ENCODE measurements at regions not wholly inside any gene's neighbourhood (a gene's known extent, or its start where the extent isn't known, plus 50 kb on each side); places are given as distances from the start of the nearest gene placed in this dataset.

DNA sequence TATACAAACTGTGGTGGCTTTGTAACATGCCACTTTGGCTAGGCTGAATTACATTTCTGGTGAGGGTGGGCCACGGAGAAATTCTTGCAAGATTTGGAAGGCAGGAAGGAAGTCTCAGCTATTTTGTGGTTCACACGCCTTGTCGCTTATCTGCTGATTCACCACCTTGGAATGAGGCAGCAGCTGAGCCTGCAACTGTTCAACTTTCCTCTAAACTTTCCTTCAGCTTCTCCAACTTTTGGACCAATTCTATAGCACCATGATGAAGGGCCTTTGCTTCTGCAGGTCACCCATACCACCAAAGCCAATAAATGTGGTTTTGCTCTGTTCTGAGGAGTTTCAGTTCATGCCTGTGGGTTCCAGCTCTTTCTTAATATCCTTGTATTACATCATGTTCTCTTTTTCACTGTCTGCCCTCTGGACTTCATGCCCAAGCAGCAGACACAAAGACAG lies 337.6 kb upstream of the SNX7 start:
- H3K79me2 ChIP-seq (ENCODE audit: control insufficient read depth, low read length): no peaks in the 10 kb centered on the region
- no peaks in the 10 kb centered on the region for H3F3A ChIP-seq (ENCODE audit: control insufficient read depth, insufficient read depth)
- no peaks in the 10 kb centered on the region for H3K27me3 ChIP-seq (ENCODE audit: control insufficient read depth, low read length)
- H3K27ac ChIP-seq (ENCODE audit: low read depth, low read length): no peak overlapping the region
- TF ChIP-seq, protein P1, sequence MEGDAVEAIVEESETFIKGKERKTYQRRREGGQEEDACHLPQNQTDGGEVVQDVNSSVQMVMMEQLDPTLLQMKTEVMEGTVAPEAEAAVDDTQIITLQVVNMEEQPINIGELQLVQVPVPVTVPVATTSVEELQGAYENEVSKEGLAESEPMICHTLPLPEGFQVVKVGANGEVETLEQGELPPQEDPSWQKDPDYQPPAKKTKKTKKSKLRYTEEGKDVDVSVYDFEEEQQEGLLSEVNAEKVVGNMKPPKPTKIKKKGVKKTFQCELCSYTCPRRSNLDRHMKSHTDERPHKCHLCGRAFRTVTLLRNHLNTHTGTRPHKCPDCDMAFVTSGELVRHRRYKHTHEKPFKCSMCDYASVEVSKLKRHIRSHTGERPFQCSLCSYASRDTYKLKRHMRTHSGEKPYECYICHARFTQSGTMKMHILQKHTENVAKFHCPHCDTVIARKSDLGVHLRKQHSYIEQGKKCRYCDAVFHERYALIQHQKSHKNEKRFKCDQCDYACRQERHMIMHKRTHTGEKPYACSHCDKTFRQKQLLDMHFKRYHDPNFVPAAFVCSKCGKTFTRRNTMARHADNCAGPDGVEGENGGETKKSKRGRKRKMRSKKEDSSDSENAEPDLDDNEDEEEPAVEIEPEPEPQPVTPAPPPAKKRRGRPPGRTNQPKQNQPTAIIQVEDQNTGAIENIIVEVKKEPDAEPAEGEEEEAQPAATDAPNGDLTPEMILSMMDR (IDR thresholded peaks at IDR 0.05; ENCODE audit: low read depth, low read length, poor library complexity, severe bottlenecking): no peak
- TF ChIP-seq EZH2phosphoT487 (IDR thresholded peaks at IDR 0.05; ENCODE audit: borderline replicate concordance, low read length): no peak
- no peaks in the 10 kb centered on the region for H4K20me1 ChIP-seq (ENCODE audit: control insufficient read depth, insufficient read depth, low read depth, low read length)
- H3K4me2 ChIP-seq (ENCODE audit: low read length): no peak overlapping the region
- H3K9me2 ChIP-seq (replicated peaks; ENCODE audit: control insufficient read depth, low read length): no peaks in the 10 kb centered on the region
- H3K4me1 ChIP-seq (ENCODE audit: control insufficient read depth, low read length): no peaks in the 10 kb centered on the region
- no peak overlapping the region for H3K4me3 ChIP-seq (ENCODE audit: low read length)
- H3K36me3 ChIP-seq (ENCODE audit: control insufficient read depth, low read length): no peaks in the 10 kb centered on the region
- no peaks in the 10 kb centered on the region for H3K9me3 ChIP-seq (ENCODE audit: control insufficient read depth, insufficient read depth, low read length)

DNA sequence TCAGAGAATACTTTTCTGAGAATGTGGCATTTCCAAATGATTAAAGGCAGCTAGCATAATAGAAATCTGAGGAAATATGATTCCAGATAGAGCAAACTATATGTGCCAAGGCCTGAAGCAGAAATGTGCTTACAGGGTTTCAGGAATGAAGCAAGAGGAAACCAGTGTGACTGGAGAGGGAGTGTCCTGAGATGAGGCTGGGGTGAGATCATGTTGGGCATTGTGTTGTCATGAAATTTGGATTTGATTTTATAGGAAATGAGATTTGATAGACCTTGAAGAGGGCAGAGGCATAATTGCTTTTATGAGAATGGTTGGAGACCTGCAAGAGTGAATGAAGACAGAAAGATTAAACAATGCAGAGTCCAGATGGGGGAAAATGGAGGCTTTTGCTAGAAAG lies 338.1 kb upstream of the SNX7 start:
- Histone ChIP-seq H3K9me3 (ENCODE audit: control insufficient read depth, insufficient read depth, low read length) (no peaks in the 10 kb centered on the region), H3K36me3 (ENCODE audit: control insufficient read depth, low read length) (no peaks in the 10 kb centered on the region), H3K9me2 (replicated peaks; ENCODE audit: control insufficient read depth, low read length) (no peaks in the 10 kb centered on the region), H3K4me1 (ENCODE audit: control insufficient read depth, low read length) (no peaks in the 10 kb centered on the region), H3K79me2 (ENCODE audit: control insufficient read depth, low read length) (no peaks in the 10 kb centered on the region), H3K4me2 (ENCODE audit: low read length) (no peak overlapping the region), H3K4me3 (ENCODE audit: low read length) (no peak overlapping the region), H3F3A (ENCODE audit: control insufficient read depth, insufficient read depth) (no peaks in the 10 kb centered on the region), H4K20me1 (ENCODE audit: control insufficient read depth, insufficient read depth, low read depth, low read length) (no peaks in the 10 kb centered on the region), H3K27ac (ENCODE audit: low read depth, low read length) (no peak overlapping the region), H3K27me3 (ENCODE audit: control insufficient read depth, low read length) (no peaks in the 10 kb centered on the region)
- TF ChIP-seq, protein P1 (IDR thresholded peaks at IDR 0.05; ENCODE audit: low read depth, low read length, poor library complexity, severe bottlenecking): no peak
- TF ChIP-seq EZH2phosphoT487 (IDR thresholded peaks at IDR 0.05; ENCODE audit: borderline replicate concordance, low read length): no peak

DNA sequence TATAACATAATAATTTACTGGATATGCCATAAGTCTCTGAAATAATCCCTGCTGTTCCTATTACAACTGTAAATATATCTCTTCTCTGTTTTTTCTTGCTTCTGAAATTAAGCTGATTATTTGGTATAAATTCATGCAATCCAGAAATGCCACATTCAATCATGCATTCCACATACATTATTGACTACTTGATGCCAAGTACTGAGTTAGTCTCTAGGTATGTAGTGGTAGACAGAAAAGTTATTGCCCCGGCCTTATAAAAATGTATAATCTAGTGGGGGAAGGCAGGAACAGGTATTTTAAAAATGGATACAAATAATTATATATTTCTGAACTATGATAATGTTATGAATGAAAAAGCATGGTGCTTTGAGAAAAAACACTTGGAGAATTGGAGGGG lies 338.6 kb upstream of the SNX7 start:
- H3F3A ChIP-seq (ENCODE audit: control insufficient read depth, insufficient read depth): no peaks in the 10 kb centered on the region
- no peaks in the 10 kb centered on the region for H3K4me1 ChIP-seq (ENCODE audit: control insufficient read depth, low read length)
- H4K20me1 ChIP-seq (ENCODE audit: control insufficient read depth, insufficient read depth, low read depth, low read length): no peaks in the 10 kb centered on the region
- H3K27ac ChIP-seq (ENCODE audit: low read depth, low read length): no peak overlapping the region
- H3K27me3 ChIP-seq (ENCODE audit: control insufficient read depth, low read length): no peaks in the 10 kb centered on the region
- H3K9me2 ChIP-seq (replicated peaks; ENCODE audit: control insufficient read depth, low read length): no peaks in the 10 kb centered on the region
- H3K36me3 ChIP-seq (ENCODE audit: control insufficient read depth, low read length): no peaks in the 10 kb centered on the region
- no peak for TF ChIP-seq EZH2phosphoT487 (IDR thresholded peaks at IDR 0.05; ENCODE audit: borderline replicate concordance, low read length)
- TF ChIP-seq, protein P1 (IDR thresholded peaks at IDR 0.05; ENCODE audit: low read depth, low read length, poor library complexity, severe bottlenecking): no peak
- no peak overlapping the region for H3K4me3 ChIP-seq (ENCODE audit: low read length)
- H3K4me2 ChIP-seq (ENCODE audit: low read length): no peak overlapping the region
- no peaks in the 10 kb centered on the region for H3K79me2 ChIP-seq (ENCODE audit: control insufficient read depth, low read length)
- no peaks in the 10 kb centered on the region for H3K9me3 ChIP-seq (ENCODE audit: control insufficient read depth, insufficient read depth, low read length)

DNA sequence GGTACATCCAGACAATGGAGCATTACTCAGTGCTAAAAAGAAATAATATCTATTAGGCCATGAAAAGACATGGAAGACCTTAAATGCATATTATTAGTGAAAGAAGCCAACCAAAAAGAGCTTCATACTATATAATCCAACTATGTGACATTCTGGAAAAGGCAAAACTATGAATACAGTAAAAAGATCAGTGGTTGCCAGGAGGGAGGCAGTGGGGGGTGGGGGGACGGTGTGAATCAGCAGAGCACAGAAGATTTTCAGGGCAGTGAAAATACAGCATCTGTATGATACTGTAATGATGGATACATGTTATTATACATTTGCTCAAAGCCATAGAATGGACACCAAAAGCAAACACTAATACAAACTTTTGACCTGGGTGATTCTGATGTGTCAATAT lies 339.4 kb upstream of the SNX7 start:
- H3K4me2 ChIP-seq (ENCODE audit: low read length): no peak overlapping the region
- no peaks in the 10 kb centered on the region for H3K9me3 ChIP-seq (ENCODE audit: control insufficient read depth, insufficient read depth, low read length)
- H3F3A ChIP-seq (ENCODE audit: control insufficient read depth, insufficient read depth): no peaks in the 10 kb centered on the region
- no peak overlapping the region for H3K4me3 ChIP-seq (ENCODE audit: low read length)
- H4K20me1 ChIP-seq (ENCODE audit: control insufficient read depth, insufficient read depth, low read depth, low read length): no peaks in the 10 kb centered on the region
- H3K9me2 ChIP-seq (replicated peaks; ENCODE audit: control insufficient read depth, low read length): no peaks in the 10 kb centered on the region
- TF ChIP-seq EZH2phosphoT487 (IDR thresholded peaks at IDR 0.05; ENCODE audit: borderline replicate concordance, low read length): no peak
- TF ChIP-seq, protein P1 (IDR thresholded peaks at IDR 0.05; ENCODE audit: low read depth, low read length, poor library complexity, severe bottlenecking): no peak
- no peak overlapping the region for H3K27ac ChIP-seq (ENCODE audit: low read depth, low read length)
- no peaks in the 10 kb centered on the region for H3K36me3 ChIP-seq (ENCODE audit: control insufficient read depth, low read length)
- no peaks in the 10 kb centered on the region for H3K4me1 ChIP-seq (ENCODE audit: control insufficient read depth, low read length)
- no peaks in the 10 kb centered on the region for H3K79me2 ChIP-seq (ENCODE audit: control insufficient read depth, low read length)
- H3K27me3 ChIP-seq (ENCODE audit: control insufficient read depth, low read length): no peaks in the 10 kb centered on the region

All from DOHH2 (cell line).